ENCODE measurements at regions not wholly inside any gene's neighbourhood (a gene's known extent, or its start where the extent isn't known, plus 50 kb on each side); places are given as distances from the start of the nearest gene placed in this dataset.

DNA sequence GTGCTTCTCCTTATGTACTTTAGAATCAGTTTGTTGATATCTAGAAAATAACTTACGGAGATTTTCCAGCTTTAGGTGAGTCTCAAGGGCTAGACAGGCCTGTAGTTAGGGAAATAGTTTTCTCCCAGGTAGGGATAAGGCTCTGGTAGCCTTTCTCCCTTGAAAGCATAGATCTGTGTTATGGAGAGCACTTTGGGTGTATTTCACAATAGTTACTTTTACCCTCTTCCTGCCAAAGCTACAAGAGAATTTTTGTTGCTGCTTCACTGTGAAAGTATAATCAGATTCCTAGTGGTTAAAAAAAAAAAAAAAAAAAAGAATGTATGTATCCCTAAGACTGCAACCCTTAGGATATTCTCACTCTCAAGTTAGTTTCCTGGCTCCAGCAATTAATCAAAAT lies 267.5 kb downstream of the PIK3C3 start:
- DNase-seq (ENCODE audit: low spot score) (no peak), ATAC-seq (ENCODE audit: low read depth) (no peak)
- H3K9me3 ChIP-seq (ENCODE audit: severe bottlenecking): no peaks in the 10 kb centered on the region
- no peaks in the 10 kb centered on the region for H3K4me1 ChIP-seq (ENCODE audit: insufficient read depth, poor library complexity, severe bottlenecking)
- no peak overlapping the region for H3K4me3 ChIP-seq (ENCODE audit: severe bottlenecking)
- TF ChIP-seq, protein P1, sequence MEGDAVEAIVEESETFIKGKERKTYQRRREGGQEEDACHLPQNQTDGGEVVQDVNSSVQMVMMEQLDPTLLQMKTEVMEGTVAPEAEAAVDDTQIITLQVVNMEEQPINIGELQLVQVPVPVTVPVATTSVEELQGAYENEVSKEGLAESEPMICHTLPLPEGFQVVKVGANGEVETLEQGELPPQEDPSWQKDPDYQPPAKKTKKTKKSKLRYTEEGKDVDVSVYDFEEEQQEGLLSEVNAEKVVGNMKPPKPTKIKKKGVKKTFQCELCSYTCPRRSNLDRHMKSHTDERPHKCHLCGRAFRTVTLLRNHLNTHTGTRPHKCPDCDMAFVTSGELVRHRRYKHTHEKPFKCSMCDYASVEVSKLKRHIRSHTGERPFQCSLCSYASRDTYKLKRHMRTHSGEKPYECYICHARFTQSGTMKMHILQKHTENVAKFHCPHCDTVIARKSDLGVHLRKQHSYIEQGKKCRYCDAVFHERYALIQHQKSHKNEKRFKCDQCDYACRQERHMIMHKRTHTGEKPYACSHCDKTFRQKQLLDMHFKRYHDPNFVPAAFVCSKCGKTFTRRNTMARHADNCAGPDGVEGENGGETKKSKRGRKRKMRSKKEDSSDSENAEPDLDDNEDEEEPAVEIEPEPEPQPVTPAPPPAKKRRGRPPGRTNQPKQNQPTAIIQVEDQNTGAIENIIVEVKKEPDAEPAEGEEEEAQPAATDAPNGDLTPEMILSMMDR (IDR thresholded peaks at IDR 0.05; ENCODE audit: poor library complexity, severe bottlenecking): no peak
- H3K27me3 ChIP-seq (ENCODE audit: insufficient read depth, poor library complexity, severe bottlenecking): peaks cover 6% of the 10 kb centered on the region
- no peak overlapping the region for H3K27ac ChIP-seq (ENCODE audit: poor library complexity, severe bottlenecking)
- H3K36me3 ChIP-seq (ENCODE audit: low read depth): no peaks in the 10 kb centered on the region

DNA sequence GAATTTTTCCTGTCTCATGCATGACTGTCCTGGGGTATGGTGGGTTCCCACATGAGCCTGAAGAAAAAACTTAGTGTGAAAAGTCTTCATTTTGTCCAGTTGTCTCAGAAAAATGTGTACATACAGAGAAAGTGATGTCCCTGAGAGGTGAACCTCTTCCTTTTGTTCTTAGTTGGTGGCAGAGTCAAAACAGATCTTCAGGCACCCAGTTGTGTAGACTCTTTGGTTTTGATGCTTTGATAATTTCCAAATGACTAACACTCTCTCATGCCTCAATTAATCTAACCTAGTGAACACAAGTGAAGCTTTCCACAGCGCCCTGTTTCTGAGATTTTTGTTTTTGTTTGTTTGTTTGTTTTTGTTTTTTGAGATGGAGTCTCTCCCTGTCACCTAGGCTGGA lies 273.5 kb downstream of the PIK3C3 start:
- ATAC-seq (ENCODE audit: low read depth): no peak
- Histone ChIP-seq H3K4me1 (ENCODE audit: insufficient read depth, poor library complexity, severe bottlenecking) (no peaks in the 10 kb centered on the region), H3K9me3 (ENCODE audit: severe bottlenecking) (no peaks in the 10 kb centered on the region), H3K27ac (ENCODE audit: poor library complexity, severe bottlenecking) (no peak overlapping the region), H3K27me3 (ENCODE audit: insufficient read depth, poor library complexity, severe bottlenecking) (no peaks in the 10 kb centered on the region), H3K4me3 (ENCODE audit: severe bottlenecking) (no peak overlapping the region), H3K36me3 (ENCODE audit: low read depth) (no peaks in the 10 kb centered on the region)
- no peak for DNase-seq (ENCODE audit: low spot score)
- TF ChIP-seq, protein P1 (IDR thresholded peaks at IDR 0.05; ENCODE audit: poor library complexity, severe bottlenecking): no peak

DNA sequence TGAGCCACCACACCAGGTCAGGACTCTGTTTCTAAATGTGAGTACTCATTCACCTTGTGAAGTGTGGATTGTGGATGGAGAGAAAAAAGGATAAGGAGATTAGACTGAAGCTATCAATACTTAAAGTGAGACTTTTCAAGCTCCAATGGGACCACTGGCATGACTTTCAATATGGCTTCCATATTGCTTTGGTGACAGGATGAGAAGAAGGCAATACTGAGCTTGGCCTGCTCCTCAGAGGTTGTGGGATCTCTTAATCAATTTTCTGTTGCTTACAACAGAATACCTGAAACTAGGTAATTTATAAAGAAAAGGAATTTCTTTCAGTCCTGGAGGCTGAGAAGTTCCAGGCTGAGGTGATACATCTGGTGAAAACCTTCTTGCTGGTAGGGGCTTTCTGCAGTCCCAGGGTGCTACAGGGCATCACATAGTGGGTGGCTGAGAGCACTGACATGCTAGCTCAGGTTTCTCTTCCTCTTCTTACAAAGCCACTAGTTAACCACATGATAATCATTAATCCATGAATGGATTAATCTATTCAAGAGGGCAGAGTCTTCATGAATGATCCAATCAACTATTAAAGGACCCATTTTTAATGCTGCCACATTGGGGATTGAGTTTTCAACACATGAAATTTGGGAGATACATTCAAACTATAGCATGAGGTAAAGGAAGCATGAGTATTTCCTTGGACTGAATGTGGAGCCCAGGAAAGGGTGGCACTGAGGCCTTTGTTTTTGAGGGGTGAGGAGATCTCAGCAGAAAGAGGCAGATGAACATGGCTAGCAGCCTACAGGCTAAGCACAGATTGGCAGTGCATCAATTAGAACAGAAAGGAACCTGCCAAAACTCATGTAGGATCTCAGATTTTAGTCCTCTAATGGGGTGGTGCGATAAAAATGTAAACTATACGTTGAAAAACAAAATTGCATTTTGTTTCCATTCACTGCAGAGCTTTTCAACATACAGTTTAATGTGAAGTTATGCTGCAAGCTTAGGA lies 274.5 kb downstream of the PIK3C3 start:
- Histone ChIP-seq H3K4me1 (ENCODE audit: insufficient read depth, poor library complexity, severe bottlenecking) (no peaks in the 10 kb centered on the region), H3K27me3 (ENCODE audit: insufficient read depth, poor library complexity, severe bottlenecking) (no peaks in the 10 kb centered on the region), H3K4me3 (ENCODE audit: severe bottlenecking) (no peak overlapping the region), H3K9me3 (ENCODE audit: severe bottlenecking) (no peaks in the 10 kb centered on the region), H3K36me3 (ENCODE audit: low read depth) (no peaks in the 10 kb centered on the region), H3K27ac (ENCODE audit: poor library complexity, severe bottlenecking) (no peak overlapping the region)
- TF ChIP-seq, protein P1 (IDR thresholded peaks at IDR 0.05; ENCODE audit: poor library complexity, severe bottlenecking): no peak
- ATAC-seq (ENCODE audit: low read depth) (no peak), DNase-seq (ENCODE audit: low spot score) (no peak)

DNA sequence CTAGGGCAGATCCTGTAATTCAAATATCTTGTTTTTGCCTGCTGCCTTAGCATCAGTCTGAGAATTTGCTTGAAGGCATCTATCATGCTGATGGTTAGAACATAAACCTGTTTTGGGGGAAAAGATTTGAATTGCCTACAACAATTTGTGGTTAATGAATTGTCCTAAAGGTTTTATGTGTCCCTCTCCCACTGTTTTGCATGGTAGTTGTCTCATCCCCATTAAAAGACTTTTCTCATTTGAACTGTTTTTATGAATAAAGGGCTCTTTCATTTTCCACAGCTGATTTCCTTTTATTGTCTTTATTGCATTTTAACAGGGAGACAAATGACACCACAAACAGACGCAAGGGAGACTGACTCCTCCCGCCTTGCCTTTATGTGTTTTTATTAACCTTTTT lies 275.6 kb downstream of the PIK3C3 start:
- Histone ChIP-seq H3K36me3 (ENCODE audit: low read depth) (no peaks in the 10 kb centered on the region), H3K27ac (ENCODE audit: poor library complexity, severe bottlenecking) (no peak overlapping the region), H3K9me3 (ENCODE audit: severe bottlenecking) (no peaks in the 10 kb centered on the region), H3K4me3 (ENCODE audit: severe bottlenecking) (no peak overlapping the region), H3K27me3 (ENCODE audit: insufficient read depth, poor library complexity, severe bottlenecking) (no peaks in the 10 kb centered on the region), H3K4me1 (ENCODE audit: insufficient read depth, poor library complexity, severe bottlenecking) (no peaks in the 10 kb centered on the region)
- TF ChIP-seq, protein P1 (IDR thresholded peaks at IDR 0.05; ENCODE audit: poor library complexity, severe bottlenecking): no peak
- no peak for ATAC-seq (ENCODE audit: low read depth)
- no peak for DNase-seq (ENCODE audit: low spot score)

DNA sequence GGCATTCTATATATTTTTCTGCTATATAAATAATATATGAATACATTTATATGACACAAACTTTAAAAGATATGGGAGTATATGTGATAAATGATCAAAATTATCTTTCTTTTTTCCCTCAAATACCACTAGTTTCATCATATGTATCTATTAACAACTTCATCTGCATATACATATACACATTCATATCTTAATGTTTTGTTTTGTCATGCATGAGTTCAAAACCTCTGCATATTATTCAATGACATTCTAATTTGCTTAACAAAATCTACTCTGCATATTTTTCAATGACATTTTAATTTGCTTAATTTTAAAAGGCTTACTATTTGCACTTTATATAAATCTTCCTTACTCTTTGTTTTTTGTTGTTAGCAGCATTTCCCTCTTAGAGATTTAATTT lies 276.2 kb downstream of the PIK3C3 start:
- no peak overlapping the region for H3K4me3 ChIP-seq (ENCODE audit: severe bottlenecking)
- TF ChIP-seq, protein P1 (IDR thresholded peaks at IDR 0.05; ENCODE audit: poor library complexity, severe bottlenecking): no peak
- H3K36me3 ChIP-seq (ENCODE audit: low read depth): no peaks in the 10 kb centered on the region
- ATAC-seq (ENCODE audit: low read depth) (no peak), DNase-seq (ENCODE audit: low spot score) (no peak)
- H3K4me1 ChIP-seq (ENCODE audit: insufficient read depth, poor library complexity, severe bottlenecking): no peaks in the 10 kb centered on the region
- no peak overlapping the region for H3K27ac ChIP-seq (ENCODE audit: poor library complexity, severe bottlenecking)
- no peaks in the 10 kb centered on the region for H3K27me3 ChIP-seq (ENCODE audit: insufficient read depth, poor library complexity, severe bottlenecking)
- no peaks in the 10 kb centered on the region for H3K9me3 ChIP-seq (ENCODE audit: severe bottlenecking)
